ENCODE measurements at regions not wholly inside any gene's neighbourhood (a gene's known extent, or its start where the extent isn't known, plus 50 kb on each side); places are given as distances from the start of the nearest gene placed in this dataset.

DNA sequence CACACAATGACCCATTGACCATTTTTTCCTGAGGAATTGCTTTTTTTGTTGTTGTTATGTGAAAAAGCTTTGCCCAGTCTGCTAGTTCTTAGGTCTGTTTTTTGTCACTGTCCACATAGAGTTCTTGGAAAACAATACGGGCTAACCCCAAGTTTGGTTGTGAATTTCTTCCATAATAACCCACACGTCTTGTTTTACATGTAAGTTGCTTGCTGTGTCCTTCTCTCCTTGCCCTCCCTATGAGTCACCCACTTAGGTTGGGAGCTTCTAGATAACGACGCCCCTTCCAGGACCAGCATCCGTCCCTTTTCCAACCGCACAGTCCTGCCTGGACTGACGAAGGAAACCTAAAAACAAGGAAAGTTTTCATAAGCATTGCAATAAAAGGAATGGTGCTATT is 175.3 kb upstream of the HS3ST3A1 start:
- TF ChIP-seq, protein P1, sequence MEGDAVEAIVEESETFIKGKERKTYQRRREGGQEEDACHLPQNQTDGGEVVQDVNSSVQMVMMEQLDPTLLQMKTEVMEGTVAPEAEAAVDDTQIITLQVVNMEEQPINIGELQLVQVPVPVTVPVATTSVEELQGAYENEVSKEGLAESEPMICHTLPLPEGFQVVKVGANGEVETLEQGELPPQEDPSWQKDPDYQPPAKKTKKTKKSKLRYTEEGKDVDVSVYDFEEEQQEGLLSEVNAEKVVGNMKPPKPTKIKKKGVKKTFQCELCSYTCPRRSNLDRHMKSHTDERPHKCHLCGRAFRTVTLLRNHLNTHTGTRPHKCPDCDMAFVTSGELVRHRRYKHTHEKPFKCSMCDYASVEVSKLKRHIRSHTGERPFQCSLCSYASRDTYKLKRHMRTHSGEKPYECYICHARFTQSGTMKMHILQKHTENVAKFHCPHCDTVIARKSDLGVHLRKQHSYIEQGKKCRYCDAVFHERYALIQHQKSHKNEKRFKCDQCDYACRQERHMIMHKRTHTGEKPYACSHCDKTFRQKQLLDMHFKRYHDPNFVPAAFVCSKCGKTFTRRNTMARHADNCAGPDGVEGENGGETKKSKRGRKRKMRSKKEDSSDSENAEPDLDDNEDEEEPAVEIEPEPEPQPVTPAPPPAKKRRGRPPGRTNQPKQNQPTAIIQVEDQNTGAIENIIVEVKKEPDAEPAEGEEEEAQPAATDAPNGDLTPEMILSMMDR (IDR thresholded peaks at IDR 0.05), result no peak
- no peak for DNase-seq
- ChIA-PET CTCF (no interaction called here), POLR2A (no interaction called here)
- Mint-ChIP-seq H3K27ac (no peak overlapping the region), H3K4me1 (no peaks in the 10 kb centered on the region), H3K4me3 (no peak overlapping the region), H3K9me3 (peaks cover 11% of the 10 kb centered on the region), H3K27me3 (no peaks in the 10 kb centered on the region), H3K36me3 (ENCODE audit: low read depth) (no peaks in the 10 kb centered on the region)
- intact Hi-C loops (cut with micrococcal nuclease), result no loop called here
- ATAC-seq (ENCODE audit: low read depth), result no peak

DNA sequence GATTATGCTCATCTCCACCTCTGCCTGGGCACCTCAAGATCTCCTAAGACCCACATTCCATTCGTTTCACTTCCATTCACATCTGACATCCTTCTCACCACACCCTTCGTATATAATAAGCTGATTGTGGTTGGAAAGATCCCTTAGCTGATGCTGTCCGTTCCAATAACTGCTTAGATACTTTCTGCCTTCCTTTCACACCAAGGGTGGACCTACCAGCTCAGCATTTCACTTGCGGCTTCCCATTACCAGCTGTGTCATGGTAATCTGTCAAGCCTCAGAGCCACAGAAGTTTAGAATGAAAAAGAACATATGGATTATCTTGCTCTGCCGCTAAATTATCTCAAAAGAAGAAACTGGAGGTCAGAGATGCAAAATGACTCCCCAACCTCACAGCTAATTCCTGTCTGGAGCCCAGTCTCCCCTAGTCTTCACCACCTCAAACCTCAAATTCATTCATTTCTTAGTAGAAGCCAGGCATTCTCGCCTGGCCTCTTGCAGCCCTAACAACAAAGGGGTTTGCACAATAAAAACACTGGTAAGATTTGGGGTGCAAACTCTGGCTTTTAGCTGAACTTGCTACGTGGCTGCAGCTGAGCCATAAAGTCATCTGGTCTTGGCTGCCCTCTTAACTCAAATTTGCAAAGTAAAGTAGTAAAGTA is 182.8 kb upstream of the HS3ST3A1 start:
- intact Hi-C loops (cut with micrococcal nuclease), result no loop called here
- H3K36me3 Mint-ChIP-seq (ENCODE audit: low read depth), result no peaks in the 10 kb centered on the region
- CTCF ChIA-PET, result no interaction called here
- H3K27ac Mint-ChIP-seq, result no peak overlapping the region
- POLR2A ChIA-PET, result no interaction called here
- peaks cover 19% of the 10 kb centered on the region for H3K4me1 Mint-ChIP-seq
- TF ChIP-seq, protein P1 (IDR thresholded peaks at IDR 0.05), result no peak
- no peak for ATAC-seq (ENCODE audit: low read depth)
- peaks cover 2% of the 10 kb centered on the region for H3K9me3 Mint-ChIP-seq
- DNase-seq, result no peak
- H3K4me3 Mint-ChIP-seq, result no peak overlapping the region
- H3K27me3 Mint-ChIP-seq, result no peaks in the 10 kb centered on the region

DNA sequence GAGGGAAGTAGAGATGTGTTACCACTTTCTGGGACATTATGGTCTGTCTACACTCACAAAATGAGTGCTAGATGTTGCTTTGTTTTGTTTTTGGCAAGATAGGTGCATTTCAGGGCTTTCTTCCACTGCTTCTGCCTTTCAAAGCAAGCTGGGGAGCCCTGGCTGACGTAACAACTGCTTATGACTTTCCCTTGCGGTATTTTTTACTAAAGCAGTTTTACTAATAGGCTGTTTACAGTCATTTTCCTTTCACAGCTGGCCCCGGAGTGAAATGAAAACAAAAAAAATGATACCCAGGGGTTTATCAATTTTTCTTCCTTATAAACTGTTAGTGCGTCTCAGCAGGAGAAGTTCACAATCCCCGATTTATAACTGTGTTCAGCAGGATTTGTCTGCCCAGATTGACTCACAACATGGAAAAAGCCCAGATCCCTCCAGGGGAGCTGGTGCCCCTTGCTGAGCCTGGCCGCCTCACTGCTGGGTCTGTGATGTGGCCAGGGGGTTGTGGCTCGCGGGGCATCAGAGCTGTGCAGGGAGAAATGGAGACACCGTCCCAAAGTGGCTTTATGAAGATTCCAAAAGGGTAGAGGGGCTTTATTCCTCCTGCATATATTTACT is 184.4 kb upstream of the HS3ST3A1 start:
- POLR2A ChIA-PET, result interaction anchor here (0.7 kb wide), 1 partner anchor 12 kb away, joined by 3 read pairs; no protein-coding TSS in a partner anchor
- Mint-ChIP-seq H3K36me3 (ENCODE audit: low read depth) (peaks cover 2% of the 10 kb centered on the region), H3K4me3 (no peak overlapping the region), H3K9me3 (no peaks in the 10 kb centered on the region), H3K4me1 (peaks cover 19% of the 10 kb centered on the region), H3K27me3 (no peaks in the 10 kb centered on the region), H3K27ac (no peak overlapping the region)
- ATAC-seq (ENCODE audit: low read depth) (no peak), DNase-seq (no peak)
- TF ChIP-seq, protein P1 (IDR thresholded peaks at IDR 0.05), result no peak
- CTCF ChIA-PET, result no interaction called here
- intact Hi-C loops (cut with micrococcal nuclease), result no loop called here

DNA sequence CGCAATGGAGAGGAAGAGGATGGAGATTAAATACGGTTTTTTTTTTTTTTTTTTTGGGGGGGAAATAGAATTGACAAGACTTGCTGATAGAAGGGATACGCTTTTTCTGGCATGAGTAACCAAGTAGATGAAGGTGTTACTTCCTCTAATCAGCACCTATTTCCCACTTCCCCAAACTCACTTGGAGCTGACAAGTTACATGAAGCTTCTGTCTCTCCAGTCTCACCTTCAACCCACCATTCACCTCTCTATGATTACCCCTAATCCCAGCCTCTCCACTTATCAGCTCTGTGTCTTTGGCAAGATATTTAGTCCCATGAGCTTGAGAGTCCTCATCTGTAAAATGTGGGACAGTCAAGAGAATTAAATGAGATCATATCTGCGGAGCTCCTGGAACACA is 185.9 kb upstream of the HS3ST3A1 start:
- ChIA-PET POLR2A (no interaction called here), CTCF (no interaction called here)
- Mint-ChIP-seq H3K27ac (no peak overlapping the region), H3K4me3 (no peak overlapping the region), H3K27me3 (no peaks in the 10 kb centered on the region), H3K4me1 (peaks cover 19% of the 10 kb centered on the region), H3K36me3 (ENCODE audit: low read depth) (peaks cover 2% of the 10 kb centered on the region), H3K9me3 (no peaks in the 10 kb centered on the region)
- TF ChIP-seq, protein P1 (IDR thresholded peaks at IDR 0.05), result no peak
- DNase-seq, result no peak
- ATAC-seq (ENCODE audit: low read depth), result no peak
- intact Hi-C loops (cut with micrococcal nuclease), result no loop called here

DNA sequence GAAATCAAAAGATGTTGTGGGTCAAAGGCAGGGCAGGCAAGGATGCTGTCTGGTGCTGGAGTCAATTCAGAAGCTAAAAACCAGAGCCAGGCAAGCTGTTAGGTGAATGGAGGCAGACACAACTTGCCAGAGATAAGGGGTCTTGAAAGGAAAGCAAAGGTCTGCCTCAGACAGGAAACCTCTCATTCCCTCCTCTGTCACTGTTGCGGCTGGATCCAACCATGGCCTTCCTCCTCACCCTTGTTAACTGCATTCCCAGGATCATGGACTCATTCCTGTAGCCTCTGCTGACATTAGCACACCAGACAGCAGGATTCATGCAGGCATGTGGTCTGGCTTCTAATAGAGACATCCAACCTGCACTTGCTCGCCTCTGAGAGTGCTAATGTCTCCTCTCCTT is 186.7 kb upstream of the HS3ST3A1 start:
- Mint-ChIP-seq H3K4me1 (peaks cover 19% of the 10 kb centered on the region), H3K36me3 (ENCODE audit: low read depth) (peaks cover 2% of the 10 kb centered on the region), H3K4me3 (no peak overlapping the region), H3K27me3 (no peaks in the 10 kb centered on the region), H3K9me3 (no peaks in the 10 kb centered on the region), H3K27ac (no peak overlapping the region)
- intact Hi-C loops (cut with micrococcal nuclease), result no loop called here
- DNase-seq (no peak), ATAC-seq (ENCODE audit: low read depth) (no peak)
- POLR2A ChIA-PET, result no interaction called here
- TF ChIP-seq, protein P1 (IDR thresholded peaks at IDR 0.05), result no peak
- CTCF ChIA-PET, result no interaction called here
